ENCODE measurements at regions not wholly inside any gene's neighbourhood (a gene's known extent, or its start where the extent isn't known, plus 50 kb on each side); places are given as distances from the start of the nearest gene placed in this dataset.

GRCh38 chr12:19633194-19633593, 193.9 kb downstream of the AEBP2 start:
- no peaks in the 10 kb centered on the region for H3K9me3 Mint-ChIP-seq (ENCODE audit: insufficient read depth)
- ATAC-seq (no peak), DNase-seq (no peak)
- ChIA-PET POLR2A (no interaction called here), CTCF (no interaction called here)
- H3K4me3 Mint-ChIP-seq: no peak overlapping the region
- H3K27me3 Mint-ChIP-seq (ENCODE audit: low read depth): no peaks in the 10 kb centered on the region
- H3K36me3 Mint-ChIP-seq (ENCODE audit: low read depth): no peaks in the 10 kb centered on the region
- no peaks in the 10 kb centered on the region for H3K4me1 Mint-ChIP-seq (ENCODE audit: low read depth)
- no peak overlapping the region for H3K27ac Mint-ChIP-seq

GRCh38 chr12:19633641-19634040, 194.3 kb downstream of the AEBP2 start:
- no peaks in the 10 kb centered on the region for H3K27me3 Mint-ChIP-seq (ENCODE audit: low read depth)

GRCh38 chr12:19639781-19640415, 200.6 kb downstream of the AEBP2 start:
- H3K9me3 Mint-ChIP-seq (ENCODE audit: insufficient read depth): no peaks in the 10 kb centered on the region
- H3K36me3 Mint-ChIP-seq (ENCODE audit: low read depth): no peaks in the 10 kb centered on the region
- ChIA-PET CTCF (no interaction called here), POLR2A (no interaction called here)
- H3K4me1 Mint-ChIP-seq (ENCODE audit: low read depth): peaks cover 3% of the 10 kb centered on the region
- DNase-seq (no peak), ATAC-seq (no peak)
- no peak overlapping the region for H3K4me3 Mint-ChIP-seq
- no peak overlapping the region for H3K27ac Mint-ChIP-seq
- no peaks in the 10 kb centered on the region for H3K27me3 Mint-ChIP-seq (ENCODE audit: low read depth)

More at GRCh38 chr12:19633641-19634040, 194.3 kb downstream of the AEBP2 start:
- Mint-ChIP-seq H3K36me3 (ENCODE audit: low read depth) (no peaks in the 10 kb centered on the region), H3K27ac (no peak overlapping the region), H3K4me1 (ENCODE audit: low read depth) (no peaks in the 10 kb centered on the region), H3K9me3 (ENCODE audit: insufficient read depth) (no peaks in the 10 kb centered on the region), H3K4me3 (no peak overlapping the region)
- POLR2A ChIA-PET: no interaction called here
- CTCF ChIA-PET: no interaction called here
- ATAC-seq: no peak
- DNase-seq: no peak

GRCh38 chr12:19641235-19642080, 202.2 kb downstream of the AEBP2 start:
- POLR2A ChIA-PET: no interaction called here
- H3K9me3 Mint-ChIP-seq (ENCODE audit: insufficient read depth): peaks cover 5% of the 10 kb centered on the region
- no peak overlapping the region for H3K27ac Mint-ChIP-seq
- ATAC-seq (no peak), DNase-seq (no peak)
- CTCF ChIA-PET: interaction anchor here (0.9 kb wide), 1 partner anchor 98 kb away, joined by 3 read pairs; no protein-coding TSS in a partner anchor
- H3K36me3 Mint-ChIP-seq (ENCODE audit: low read depth): peaks cover 3% of the 10 kb centered on the region
- H3K27me3 Mint-ChIP-seq (ENCODE audit: low read depth): no peaks in the 10 kb centered on the region
- peaks cover 3% of the 10 kb centered on the region for H3K4me1 Mint-ChIP-seq (ENCODE audit: low read depth)
- H3K4me3 Mint-ChIP-seq: no peak overlapping the region

GRCh38 chr12:19642345-19642744, 203.1 kb downstream of the AEBP2 start:
- Mint-ChIP-seq H3K4me3 (no peak overlapping the region), H3K27me3 (ENCODE audit: low read depth) (no peaks in the 10 kb centered on the region), H3K4me1 (ENCODE audit: low read depth) (peaks cover 3% of the 10 kb centered on the region), H3K9me3 (ENCODE audit: insufficient read depth) (peaks cover 5% of the 10 kb centered on the region), H3K36me3 (ENCODE audit: low read depth) (peaks cover 3% of the 10 kb centered on the region), H3K27ac (no peak overlapping the region)
- CTCF ChIA-PET: no interaction called here
- no peak for DNase-seq
- POLR2A ChIA-PET: no interaction called here
- no peak for ATAC-seq

- H3K4me1 Mint-ChIP-seq (ENCODE audit: low read depth): peaks cover 3% of the 10 kb centered on the region
- ChIA-PET CTCF (no interaction called here), POLR2A (no interaction called here)
- no peak for DNase-seq
- H3K36me3 Mint-ChIP-seq (ENCODE audit: low read depth): peaks cover 3% of the 10 kb centered on the region
- no peaks in the 10 kb centered on the region for H3K27me3 Mint-ChIP-seq (ENCODE audit: low read depth)
- no peak for ATAC-seq
- H3K9me3 Mint-ChIP-seq (ENCODE audit: insufficient read depth): peaks cover 5% of the 10 kb centered on the region
- H3K27ac Mint-ChIP-seq: no peak overlapping the region
- H3K4me3 Mint-ChIP-seq: no peak overlapping the region
Observed at GRCh38 chr12:19643635-19644034, 204.3 kb downstream of the AEBP2 start.

GRCh38 chr12:19644571-19644970, 205.3 kb downstream of the AEBP2 start:
- Mint-ChIP-seq H3K4me1 (ENCODE audit: low read depth) (peaks cover 3% of the 10 kb centered on the region), H3K27me3 (ENCODE audit: low read depth) (no peaks in the 10 kb centered on the region), H3K27ac (no peak overlapping the region), H3K9me3 (ENCODE audit: insufficient read depth) (peaks cover 5% of the 10 kb centered on the region), H3K36me3 (ENCODE audit: low read depth) (peaks cover 3% of the 10 kb centered on the region), H3K4me3 (no peak overlapping the region)
- ChIA-PET POLR2A (no interaction called here), CTCF (no interaction called here)
- DNase-seq (no peak), ATAC-seq (no peak)

GRCh38 chr12:19645823-19646222, 206.5 kb downstream of the AEBP2 start:
- ChIA-PET CTCF (no interaction called here), POLR2A (no interaction called here)
- peaks cover 5% of the 10 kb centered on the region for H3K9me3 Mint-ChIP-seq (ENCODE audit: insufficient read depth)
- no peak for DNase-seq
- H3K4me1 Mint-ChIP-seq (ENCODE audit: low read depth): peaks cover 3% of the 10 kb centered on the region
- H3K4me3 Mint-ChIP-seq: no peak overlapping the region
- H3K27ac Mint-ChIP-seq: no peak overlapping the region
- H3K27me3 Mint-ChIP-seq (ENCODE audit: low read depth): no peaks in the 10 kb centered on the region
- no peak for ATAC-seq
- H3K36me3 Mint-ChIP-seq (ENCODE audit: low read depth): peaks cover 3% of the 10 kb centered on the region

GRCh38 chr12:19646599-19646998, 207.3 kb downstream of the AEBP2 start:
- ChIA-PET CTCF (no interaction called here), POLR2A (no interaction called here)
- Mint-ChIP-seq H3K27ac (no peak overlapping the region), H3K27me3 (ENCODE audit: low read depth) (no peaks in the 10 kb centered on the region), H3K9me3 (ENCODE audit: insufficient read depth) (peaks cover 5% of the 10 kb centered on the region), H3K4me3 (no peak overlapping the region), H3K36me3 (ENCODE audit: low read depth) (peaks cover 3% of the 10 kb centered on the region), H3K4me1 (ENCODE audit: low read depth) (peaks cover 3% of the 10 kb centered on the region)
- ATAC-seq: no peak
- no peak for DNase-seq

GRCh38 chr12:19647806-19648556, 208.7 kb downstream of the AEBP2 start:
- ATAC-seq (no peak), DNase-seq (no peak)
- ChIA-PET CTCF (no interaction called here), POLR2A (no interaction called here)
- H3K4me1 Mint-ChIP-seq (ENCODE audit: low read depth): peaks cover 3% of the 10 kb centered on the region
- peaks cover 5% of the 10 kb centered on the region for H3K9me3 Mint-ChIP-seq (ENCODE audit: insufficient read depth)
- no peaks in the 10 kb centered on the region for H3K27me3 Mint-ChIP-seq (ENCODE audit: low read depth)
- H3K36me3 Mint-ChIP-seq (ENCODE audit: low read depth): peaks cover 3% of the 10 kb centered on the region
- H3K4me3 Mint-ChIP-seq: no peak overlapping the region
- H3K27ac Mint-ChIP-seq: no peak overlapping the region

GRCh38 chr12:19648591-19648990, 209.3 kb downstream of the AEBP2 start:
- H3K27me3 Mint-ChIP-seq (ENCODE audit: low read depth): no peaks in the 10 kb centered on the region
- H3K9me3 Mint-ChIP-seq (ENCODE audit: insufficient read depth): peaks cover 5% of the 10 kb centered on the region

GRCh38 chr12:19652386-19652785, 213.1 kb downstream of the AEBP2 start:
- POLR2A ChIA-PET: interaction anchor here (0.9 kb wide), 1 partner anchor 23 kb away, joined by 3 read pairs; no protein-coding TSS in a partner anchor

More at GRCh38 chr12:19648591-19648990, 209.3 kb downstream of the AEBP2 start:
- Mint-ChIP-seq H3K4me3 (no peak overlapping the region), H3K27ac (no peak overlapping the region), H3K36me3 (ENCODE audit: low read depth) (peaks cover 3% of the 10 kb centered on the region), H3K4me1 (ENCODE audit: low read depth) (peaks cover 3% of the 10 kb centered on the region)
- DNase-seq (no peak), ATAC-seq (no peak)
- ChIA-PET CTCF (no interaction called here), POLR2A (no interaction called here)

More at GRCh38 chr12:19652386-19652785, 213.1 kb downstream of the AEBP2 start:
- no peaks in the 10 kb centered on the region for H3K9me3 Mint-ChIP-seq (ENCODE audit: insufficient read depth)
- H3K36me3 Mint-ChIP-seq (ENCODE audit: low read depth): no peaks in the 10 kb centered on the region
- no peak overlapping the region for H3K4me3 Mint-ChIP-seq
- H3K27ac Mint-ChIP-seq: no peak overlapping the region
- no peak for DNase-seq
- H3K27me3 Mint-ChIP-seq (ENCODE audit: low read depth): no peaks in the 10 kb centered on the region
- no peak for ATAC-seq
- CTCF ChIA-PET: no interaction called here
- H3K4me1 Mint-ChIP-seq (ENCODE audit: low read depth): peaks cover 6% of the 10 kb centered on the region

Data from activated CD8-positive, alpha-beta T cell treated with anti-CD3 and anti-CD28 coated beads, Interleukin-2, amount 10 ng/mL, durations not matched to agents 7 days and 5 days (primary cell).